Mesendoderm (in vitro differentiated cells): ENCODE measurements at regions not wholly inside any gene's neighbourhood (a gene's known extent, or its start where the extent isn't known, plus 50 kb on each side); places are given as distances from the start of the nearest gene placed in this dataset.

Experiments
- DNase-seq: peaks from one replicate; pipeline ENCODE4 v3.0.0; 2013
- H2AK5ac ChIP-seq: 2 replicates; pipeline ENCODE4 v1.6.1; 2013; ENCODE audit warnings: low read length, inconsistent platforms
- H2BK120ac ChIP-seq: 2 replicates; pipeline ENCODE4 v1.6.1; 2013; ENCODE audit warnings: low read depth, mild to moderate bottlenecking, low read length, moderate library complexity, mixed read lengths
- H2BK15ac ChIP-seq: replicated peaks from 2 replicates; pipeline ENCODE4 v1.6.1; 2013; ENCODE audit warnings: low read depth, mild to moderate bottlenecking, moderate library complexity
- H2BK5ac ChIP-seq: 2 replicates; pipeline ENCODE4 v1.6.1; 2013; ENCODE audit warnings: low read length, inconsistent platforms
- H3K18ac ChIP-seq: 2 replicates; pipeline ENCODE4 v1.6.1; 2013; ENCODE audit warnings: mild to moderate bottlenecking, low read length, mixed read lengths
- H3K23ac ChIP-seq: one replicate; pipeline ENCODE4 v1.6.1; 2013; ENCODE audit warnings: low read length
- H3K27ac ChIP-seq: 2 replicates; pipeline ENCODE4 v1.5.1; 2013; ENCODE audit warnings: low read depth, mild to moderate bottlenecking, inconsistent platforms, low read length, moderate library complexity
- H3K27me3 ChIP-seq: 2 replicates; pipeline ENCODE4 v1.6.1; 2013; ENCODE audit warnings: low read length, control low read depth, mild to moderate bottlenecking, inconsistent platforms; ENCODE audit not compliant: insufficient read depth, poor library complexity
- H3K36me3 ChIP-seq: 2 replicates; pipeline ENCODE4 v1.6.1; 2013; ENCODE audit warnings: low read length, inconsistent platforms; ENCODE audit not compliant: control insufficient read depth, insufficient read depth
- H3K4ac ChIP-seq: one replicate; pipeline ENCODE4 v1.6.1; 2013; ENCODE audit warnings: low read depth, mild to moderate bottlenecking, low read length, moderate library complexity
- H3K4me1 ChIP-seq: 2 replicates; pipeline ENCODE4 v1.6.1; 2013; ENCODE audit warnings: low read depth, low read length, inconsistent platforms; ENCODE audit not compliant: control insufficient read depth
- H3K4me2 ChIP-seq: 2 replicates; pipeline ENCODE4 v1.6.1; 2013; ENCODE audit warnings: low read length
- H3K4me3 ChIP-seq: 2 replicates; pipeline ENCODE4 v1.5.1; 2013; ENCODE audit warnings: mild to moderate bottlenecking, low read length
- H3K56ac ChIP-seq: one replicate; pipeline ENCODE4 v1.6.1; 2013; ENCODE audit warnings: low read length
- H3K79me1 ChIP-seq: 2 replicates; pipeline ENCODE4 v1.6.1; 2013; ENCODE audit warnings: low read length, inconsistent platforms
- H3K79me2 ChIP-seq: 2 replicates; pipeline ENCODE4 v1.6.1; 2013; ENCODE audit warnings: mild to moderate bottlenecking, low read length; ENCODE audit not compliant: control insufficient read depth, insufficient read depth
- H3K9ac ChIP-seq: 2 replicates; pipeline ENCODE4 v1.6.1; 2013; ENCODE audit warnings: low read length, inconsistent platforms
- H4K5ac ChIP-seq: one replicate; pipeline ENCODE4 v1.6.1; 2013; ENCODE audit warnings: low read length
- H4K8ac ChIP-seq: one replicate; pipeline ENCODE4 v1.6.1; 2013; ENCODE audit warnings: low read depth, mild to moderate bottlenecking, control low read depth, low read length, moderate library complexity
- WGBS: extraction: QIAGEN DNeasy Blood & Tissue Kit; methylation state at CpG from one replicate; pipeline ENCODE4 v1.1.7; 2013; ENCODE audit warnings: low lambda C conversion rate, missing lambda C conversion rate; ENCODE audit not compliant: insufficient coverage; ENCODE audit errors: extremely low coverage; 5-methylcytosine and 5-hydroxymethylcytosine counted together

DNA sequence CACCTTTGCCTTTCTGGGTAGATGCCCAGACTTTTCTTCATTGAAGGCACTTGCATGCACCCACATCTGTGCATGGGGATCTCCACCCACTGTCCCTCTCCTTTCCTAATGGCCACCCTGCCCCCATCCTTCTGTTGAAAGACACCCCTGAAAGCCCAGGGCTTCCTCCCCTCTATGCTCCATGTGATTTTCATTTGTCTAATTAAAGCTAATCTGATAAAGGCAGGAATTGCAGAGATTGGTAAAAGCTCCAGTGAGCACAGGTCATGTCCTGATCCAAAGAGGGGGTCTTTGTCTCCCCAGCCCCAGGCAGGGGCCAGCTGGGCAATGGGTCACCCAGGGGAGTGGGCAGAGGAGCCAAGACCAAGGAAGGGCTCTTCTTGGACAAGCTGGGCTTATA, 107.6 kb upstream of the CD82 start:
- H3K36me3 ChIP-seq: no peaks in the 10 kb centered on the region
- H3K4me2 ChIP-seq: no peak overlapping the region
- H2BK5ac ChIP-seq: no peak overlapping the region
- H2BK120ac ChIP-seq: no peak overlapping the region
- H3K23ac ChIP-seq: no peak overlapping the region
- no peaks in the 10 kb centered on the region for H3K79me2 ChIP-seq
- H3K56ac ChIP-seq: no peak overlapping the region
- no peak overlapping the region for H4K5ac ChIP-seq
- H3K27ac ChIP-seq: no peak overlapping the region
- H3K79me1 ChIP-seq: no peaks in the 10 kb centered on the region
- no peaks in the 10 kb centered on the region for H3K27me3 ChIP-seq
- H2AK5ac ChIP-seq: no peak overlapping the region
- H4K8ac ChIP-seq: no peak overlapping the region
- H3K9ac ChIP-seq: no peak overlapping the region
- H3K4ac ChIP-seq: no peak overlapping the region
- H3K4me3 ChIP-seq: no peak overlapping the region
- no peak overlapping the region for H3K18ac ChIP-seq
- H3K4me1 ChIP-seq: no peaks in the 10 kb centered on the region
- no peak overlapping the region for H2BK15ac ChIP-seq
- DNase-seq: no peak

DNA sequence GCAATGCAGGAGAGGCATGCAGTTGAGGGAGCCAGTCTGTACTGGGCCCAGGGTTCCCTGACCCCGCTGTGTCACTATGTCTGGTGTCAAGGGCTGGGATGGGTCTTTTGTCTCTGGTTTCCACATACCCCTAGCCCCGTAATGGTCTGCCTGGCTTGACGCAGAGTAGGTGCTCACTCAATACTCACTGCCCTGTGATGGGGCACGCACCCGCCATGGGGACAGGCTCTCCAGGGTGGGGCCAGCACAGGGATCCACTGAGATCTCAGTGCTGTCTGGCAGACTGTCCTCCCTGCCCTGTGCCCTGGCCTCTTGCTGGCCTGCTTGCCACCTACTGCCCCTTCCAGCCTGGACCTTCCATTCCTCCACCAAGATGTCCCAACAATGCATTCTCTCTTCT, 101.7 kb upstream of the CD82 start:
- Histone ChIP-seq H2BK120ac (no peak overlapping the region), H3K27me3 (no peaks in the 10 kb centered on the region), H4K5ac (no peak overlapping the region), H3K4me3 (no peak overlapping the region), H3K4me2 (no peak overlapping the region), H3K4me1 (no peaks in the 10 kb centered on the region), H3K79me1 (no peaks in the 10 kb centered on the region), H2BK5ac (no peak overlapping the region), H3K27ac (no peak overlapping the region), H3K56ac (no peak overlapping the region), H3K23ac (no peak overlapping the region), H2AK5ac (no peak overlapping the region), H3K79me2 (no peaks in the 10 kb centered on the region), H2BK15ac (no peak overlapping the region), H3K36me3 (no peaks in the 10 kb centered on the region), H3K4ac (no peak overlapping the region), H3K9ac (no peak overlapping the region), H3K18ac (no peak overlapping the region), H4K8ac (no peak overlapping the region)
- no peak for DNase-seq
- no CpG with 5 or more reads among the region's 5 CpGs for whole genome bisulfite sequencing

DNA sequence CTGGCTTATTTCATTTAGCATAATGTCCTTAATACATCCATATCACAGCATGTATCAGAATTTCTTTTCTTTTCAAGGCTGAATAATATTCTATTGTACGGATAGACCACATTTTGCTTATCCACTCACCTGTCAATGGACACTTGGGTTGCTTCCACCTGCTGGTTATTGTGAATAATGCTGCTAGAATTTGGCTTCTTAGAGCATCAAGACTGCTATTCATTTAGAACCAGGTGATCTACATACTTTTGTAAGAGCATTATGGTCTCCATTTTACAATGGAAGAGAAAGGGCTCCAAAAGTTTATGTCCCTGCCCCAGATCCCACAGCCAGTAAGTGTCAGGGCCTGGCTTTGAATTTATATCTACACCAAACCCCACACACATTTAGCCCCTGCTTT, 100.7 kb upstream of the CD82 start:
- Histone ChIP-seq H2AK5ac (no peak overlapping the region), H4K5ac (no peak overlapping the region), H3K27ac (no peak overlapping the region), H3K27me3 (no peaks in the 10 kb centered on the region), H3K56ac (no peak overlapping the region), H3K36me3 (no peaks in the 10 kb centered on the region), H2BK120ac (no peak overlapping the region), H3K4me3 (no peak overlapping the region), H3K79me1 (no peaks in the 10 kb centered on the region), H3K18ac (no peak overlapping the region), H2BK15ac (no peak overlapping the region), H3K4me2 (no peak overlapping the region), H3K4ac (no peak overlapping the region), H3K79me2 (no peaks in the 10 kb centered on the region), H3K4me1 (no peaks in the 10 kb centered on the region), H4K8ac (no peak overlapping the region), H2BK5ac (no peak overlapping the region), H3K23ac (no peak overlapping the region), H3K9ac (no peak overlapping the region)
- peak; percentile 69 for DNase-seq
- WGBS: no CpG with 5 or more reads among the region's 1 CpG

DNA sequence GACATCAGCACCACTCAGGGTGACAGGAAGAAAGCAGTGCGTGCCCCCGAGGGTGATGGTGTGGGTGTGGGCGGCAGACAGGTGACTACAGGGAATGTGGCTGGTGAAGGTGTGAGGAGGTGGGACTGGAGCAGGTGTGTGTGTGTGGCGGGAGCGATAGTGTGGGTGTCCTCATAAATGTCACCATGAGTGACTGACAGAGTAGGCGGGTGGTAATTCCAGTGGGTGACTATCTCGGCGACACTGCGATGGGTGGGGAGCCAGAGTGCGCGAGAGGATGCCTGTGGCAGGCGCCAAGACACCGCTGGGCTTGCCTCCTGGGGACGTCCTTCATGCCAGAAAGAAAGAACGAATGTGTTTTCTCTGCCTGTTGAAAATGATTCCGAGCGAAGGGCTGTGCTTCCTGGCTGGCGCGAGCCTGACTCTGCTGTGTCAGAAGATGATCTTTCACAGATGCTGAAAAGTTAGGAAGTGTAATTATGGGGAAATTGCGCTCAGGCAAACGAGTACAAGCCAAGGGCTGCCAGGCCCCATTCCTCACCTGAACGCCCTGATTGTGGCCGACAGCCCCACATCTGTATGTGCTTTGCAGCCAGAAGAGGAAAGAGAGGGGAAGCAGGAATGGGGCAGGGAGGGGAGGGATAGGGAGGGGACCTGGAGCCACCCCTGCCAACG, 98.8 kb upstream of the CD82 start:
- no peak overlapping the region for H3K27ac ChIP-seq
- H3K4me3 ChIP-seq: no peak overlapping the region
- no peak overlapping the region for H3K4ac ChIP-seq
- no peak overlapping the region for H3K4me2 ChIP-seq
- no peaks in the 10 kb centered on the region for H3K79me1 ChIP-seq
- H2BK120ac ChIP-seq: no peak overlapping the region
- WGBS: no CpG with 5 or more reads among the region's 24 CpGs
- H4K8ac ChIP-seq: no peak overlapping the region
- H3K56ac ChIP-seq: no peak overlapping the region
- no peaks in the 10 kb centered on the region for H3K27me3 ChIP-seq
- H2BK5ac ChIP-seq: no peak overlapping the region
- no peaks in the 10 kb centered on the region for H3K4me1 ChIP-seq
- H3K79me2 ChIP-seq: no peaks in the 10 kb centered on the region
- H3K23ac ChIP-seq: no peak overlapping the region
- DNase-seq: no peak
- no peak overlapping the region for H2BK15ac ChIP-seq
- no peak overlapping the region for H3K9ac ChIP-seq
- H3K36me3 ChIP-seq: no peaks in the 10 kb centered on the region
- H3K18ac ChIP-seq: no peak overlapping the region
- no peak overlapping the region for H2AK5ac ChIP-seq
- H4K5ac ChIP-seq: no peak overlapping the region

DNA sequence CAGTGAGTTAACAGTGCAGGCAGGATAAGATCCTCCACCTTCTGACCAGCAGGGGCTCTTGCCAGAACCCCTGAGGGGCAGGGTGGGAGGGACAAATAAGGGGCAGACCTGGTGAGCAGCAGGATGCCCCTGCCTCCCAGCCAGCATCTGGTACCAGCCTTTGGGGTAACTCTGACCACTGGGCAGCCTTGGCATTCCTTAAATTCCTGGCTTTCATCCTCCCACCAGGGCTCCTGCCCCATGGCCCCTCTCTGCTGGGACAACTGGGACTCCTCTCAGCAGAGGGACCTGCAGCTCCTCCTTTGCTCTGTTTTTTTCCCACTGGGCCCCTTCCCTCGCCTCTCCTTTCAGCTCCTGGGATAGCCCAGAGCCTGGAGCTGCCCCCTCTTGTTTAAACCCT, 98.0 kb upstream of the CD82 start:
- Histone ChIP-seq H3K27ac (no peak overlapping the region), H2BK15ac (no peak overlapping the region), H2BK120ac (no peak overlapping the region), H3K23ac (no peak overlapping the region), H2AK5ac (no peak overlapping the region), H3K4ac (no peak overlapping the region), H3K79me2 (no peaks in the 10 kb centered on the region), H3K4me2 (no peak overlapping the region), H3K18ac (no peak overlapping the region), H3K4me1 (no peaks in the 10 kb centered on the region), H3K27me3 (no peaks in the 10 kb centered on the region), H3K79me1 (no peaks in the 10 kb centered on the region), H4K5ac (no peak overlapping the region), H3K36me3 (no peaks in the 10 kb centered on the region), H3K9ac (no peak overlapping the region), H2BK5ac (no peak overlapping the region), H3K4me3 (no peak overlapping the region), H4K8ac (no peak overlapping the region), H3K56ac (no peak overlapping the region)
- peak; percentile 64 for DNase-seq
- WGBS: no CpG with 5 or more reads among the region's 1 CpG

DNA sequence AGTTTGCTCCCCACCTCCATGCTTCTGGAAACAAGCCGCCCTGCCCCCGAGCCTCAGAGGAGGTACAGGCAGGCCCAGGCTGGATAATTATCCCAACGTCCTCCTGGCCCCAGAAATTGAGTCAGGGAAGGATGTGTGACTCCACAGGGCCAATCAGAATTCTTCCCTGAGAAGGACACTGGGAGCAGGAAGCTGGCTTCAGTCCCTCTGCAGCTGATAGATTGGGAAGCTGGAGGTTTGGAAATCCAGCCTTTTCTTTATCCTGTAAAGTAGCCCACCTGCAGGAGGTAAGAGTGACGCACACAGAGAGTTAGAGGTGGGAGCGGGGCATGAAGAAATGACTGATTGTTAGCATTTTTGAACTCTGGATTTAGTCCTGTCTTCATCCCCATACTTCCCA, 97.5 kb upstream of the CD82 start:
- H3K27me3 ChIP-seq: no peaks in the 10 kb centered on the region

More for the DNA sequence above, 97.5 kb upstream of the CD82 start:
- H3K4ac ChIP-seq: no peak overlapping the region
- no peaks in the 10 kb centered on the region for H3K79me1 ChIP-seq
- no peaks in the 10 kb centered on the region for H3K4me1 ChIP-seq
- H3K79me2 ChIP-seq: no peaks in the 10 kb centered on the region
- H3K23ac ChIP-seq: no peak overlapping the region
- H2BK5ac ChIP-seq: no peak overlapping the region
- DNase-seq: peak; percentile 45
- no peak overlapping the region for H3K9ac ChIP-seq
- no peak overlapping the region for H3K18ac ChIP-seq
- H2BK15ac ChIP-seq: no peak overlapping the region
- H3K36me3 ChIP-seq: no peaks in the 10 kb centered on the region
- H2AK5ac ChIP-seq: no peak overlapping the region
- WGBS: no CpG with 5 or more reads among the region's 5 CpGs
- H3K56ac ChIP-seq: no peak overlapping the region
- no peak overlapping the region for H3K4me3 ChIP-seq
- no peak overlapping the region for H4K5ac ChIP-seq
- H3K27ac ChIP-seq: no peak overlapping the region
- no peak overlapping the region for H4K8ac ChIP-seq
- no peak overlapping the region for H3K4me2 ChIP-seq
- no peak overlapping the region for H2BK120ac ChIP-seq
